ENCODE measurements at regions not wholly inside any gene's neighbourhood (a gene's known extent, or its start where the extent isn't known, plus 50 kb on each side); places are given as distances from the start of the nearest gene placed in this dataset.

DNA sequence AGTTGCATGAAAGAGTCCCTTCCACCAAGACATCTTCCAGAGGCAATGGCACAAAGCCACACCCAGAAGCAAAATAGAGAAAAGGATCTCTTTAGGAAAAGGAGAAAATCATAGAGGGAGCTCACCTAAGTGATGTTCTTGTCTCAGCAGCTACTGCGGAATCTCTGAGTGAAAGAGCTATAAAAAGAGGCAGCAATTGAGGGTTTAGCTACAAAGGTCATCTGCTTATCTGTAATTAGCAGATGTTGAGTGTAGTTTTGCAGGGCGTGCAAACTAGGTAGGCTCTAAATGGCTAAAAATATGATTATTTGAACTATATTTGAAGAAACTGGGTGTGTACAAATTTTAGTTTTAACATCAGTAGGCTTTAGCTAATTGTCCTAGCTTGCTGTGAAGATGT, 276.0 kb downstream of the HS3ST1 start:
- Mint-ChIP-seq H3K36me3 (ENCODE audit: low read depth) (no peaks in the 10 kb centered on the region), H3K27me3 (ENCODE audit: low read depth) (no peaks in the 10 kb centered on the region), H3K9me3 (no peaks in the 10 kb centered on the region), H3K4me1 (peaks cover 21% of the 10 kb centered on the region), H3K27ac (no peak overlapping the region), H3K4me3 (no peak overlapping the region)
- TF ChIP-seq, protein P1, sequence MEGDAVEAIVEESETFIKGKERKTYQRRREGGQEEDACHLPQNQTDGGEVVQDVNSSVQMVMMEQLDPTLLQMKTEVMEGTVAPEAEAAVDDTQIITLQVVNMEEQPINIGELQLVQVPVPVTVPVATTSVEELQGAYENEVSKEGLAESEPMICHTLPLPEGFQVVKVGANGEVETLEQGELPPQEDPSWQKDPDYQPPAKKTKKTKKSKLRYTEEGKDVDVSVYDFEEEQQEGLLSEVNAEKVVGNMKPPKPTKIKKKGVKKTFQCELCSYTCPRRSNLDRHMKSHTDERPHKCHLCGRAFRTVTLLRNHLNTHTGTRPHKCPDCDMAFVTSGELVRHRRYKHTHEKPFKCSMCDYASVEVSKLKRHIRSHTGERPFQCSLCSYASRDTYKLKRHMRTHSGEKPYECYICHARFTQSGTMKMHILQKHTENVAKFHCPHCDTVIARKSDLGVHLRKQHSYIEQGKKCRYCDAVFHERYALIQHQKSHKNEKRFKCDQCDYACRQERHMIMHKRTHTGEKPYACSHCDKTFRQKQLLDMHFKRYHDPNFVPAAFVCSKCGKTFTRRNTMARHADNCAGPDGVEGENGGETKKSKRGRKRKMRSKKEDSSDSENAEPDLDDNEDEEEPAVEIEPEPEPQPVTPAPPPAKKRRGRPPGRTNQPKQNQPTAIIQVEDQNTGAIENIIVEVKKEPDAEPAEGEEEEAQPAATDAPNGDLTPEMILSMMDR (IDR thresholded peaks at IDR 0.05; ENCODE audit: unreplicated experiment in 3 of 3): no peak

DNA sequence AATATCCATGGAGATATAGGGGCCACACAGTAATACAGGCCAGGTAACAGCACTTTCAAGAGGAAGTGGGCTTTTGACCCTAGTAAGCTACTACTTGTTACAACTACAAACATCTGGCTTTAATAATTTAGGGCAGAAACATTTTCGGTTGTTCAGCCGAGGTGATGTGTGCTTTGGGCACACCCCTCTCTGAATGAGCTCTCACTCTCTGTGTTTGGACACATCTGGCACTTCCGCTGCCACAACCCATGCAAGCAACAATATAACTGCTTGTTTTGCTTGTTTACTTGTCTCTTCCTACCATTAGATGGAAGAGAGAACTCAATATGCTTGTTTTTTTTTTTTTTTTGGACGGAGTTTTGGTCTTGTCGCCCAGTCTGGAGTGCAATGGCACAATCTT, 277.2 kb downstream of the HS3ST1 start:
- no peaks in the 10 kb centered on the region for H3K9me3 Mint-ChIP-seq
- peaks cover 21% of the 10 kb centered on the region for H3K4me1 Mint-ChIP-seq
- no peaks in the 10 kb centered on the region for H3K36me3 Mint-ChIP-seq (ENCODE audit: low read depth)
- H3K4me3 Mint-ChIP-seq: no peak overlapping the region
- H3K27ac Mint-ChIP-seq: no peak overlapping the region
- no peaks in the 10 kb centered on the region for H3K27me3 Mint-ChIP-seq (ENCODE audit: low read depth)
- TF ChIP-seq, protein P1 (IDR thresholded peaks at IDR 0.05; ENCODE audit: unreplicated experiment in 3 of 3): no peak

DNA sequence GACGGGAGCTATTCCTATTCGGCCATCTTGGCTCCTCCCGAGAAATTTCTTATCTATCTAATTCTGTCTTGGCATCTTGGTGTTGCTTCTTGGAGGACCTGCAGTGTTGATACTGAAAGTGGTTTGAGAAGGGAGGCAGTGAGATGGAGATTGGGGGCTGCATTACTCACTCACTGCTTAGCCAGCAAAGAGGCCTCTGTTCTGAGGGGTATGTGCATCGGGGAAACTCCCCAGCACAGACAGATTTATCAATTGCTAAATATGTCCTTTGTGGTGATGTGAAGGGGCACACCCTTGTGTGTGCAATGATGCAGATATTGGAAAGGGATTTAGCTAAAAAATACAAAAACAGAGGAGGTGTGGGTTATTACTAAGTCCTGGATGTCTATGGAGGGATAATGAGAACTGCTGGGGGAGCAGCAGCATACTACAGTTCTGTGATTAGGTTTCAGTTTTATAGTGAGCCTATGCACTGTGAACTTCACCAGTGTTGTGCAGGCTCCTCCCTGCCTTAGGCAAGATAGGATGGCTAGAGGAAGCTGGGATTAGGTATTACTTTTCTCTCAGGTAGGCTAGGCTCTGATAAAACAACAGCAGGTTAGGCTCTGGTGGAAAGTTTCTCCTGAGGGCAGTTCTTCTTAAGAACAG, 279.0 kb downstream of the HS3ST1 start:
- TF ChIP-seq, protein P1 (IDR thresholded peaks at IDR 0.05; ENCODE audit: unreplicated experiment in 3 of 3): no peak
- no peaks in the 10 kb centered on the region for H3K9me3 Mint-ChIP-seq
- H3K4me3 Mint-ChIP-seq: no peak overlapping the region
- peak overlapping the region in 1 of 3 experiments; percentile 34 for H3K27ac Mint-ChIP-seq
- no peaks in the 10 kb centered on the region for H3K36me3 Mint-ChIP-seq (ENCODE audit: low read depth)
- no peaks in the 10 kb centered on the region for H3K27me3 Mint-ChIP-seq (ENCODE audit: low read depth)
- peaks cover 10% of the 10 kb centered on the region for H3K4me1 Mint-ChIP-seq

DNA sequence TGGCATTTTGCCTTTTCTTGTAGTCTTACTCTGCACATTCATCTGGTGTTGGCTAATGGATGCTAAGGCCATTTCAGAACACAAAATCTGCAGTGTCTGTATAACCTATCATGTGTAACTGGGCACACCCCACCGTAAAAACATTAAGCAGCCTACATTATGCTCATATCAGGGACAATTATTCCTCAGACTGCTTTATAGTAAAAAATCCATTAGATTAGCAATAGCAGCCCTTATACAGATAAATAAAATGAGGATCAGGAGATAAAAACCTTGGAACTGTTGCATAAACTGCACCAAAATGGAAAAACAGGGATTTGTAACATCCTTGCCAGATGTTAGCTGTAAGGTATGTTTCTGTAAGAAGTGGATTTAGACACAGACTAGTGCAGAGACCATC, 288.8 kb downstream of the HS3ST1 start:
- H3K27me3 Mint-ChIP-seq (ENCODE audit: low read depth): peaks cover 4% of the 10 kb centered on the region
- TF ChIP-seq, protein P1 (IDR thresholded peaks at IDR 0.05; ENCODE audit: unreplicated experiment in 3 of 3): no peak
- H3K27ac Mint-ChIP-seq: no peak overlapping the region
- H3K36me3 Mint-ChIP-seq (ENCODE audit: low read depth): no peaks in the 10 kb centered on the region
- H3K4me3 Mint-ChIP-seq: no peak overlapping the region
- no peaks in the 10 kb centered on the region for H3K4me1 Mint-ChIP-seq
- peaks cover 7% of the 10 kb centered on the region for H3K9me3 Mint-ChIP-seq

DNA sequence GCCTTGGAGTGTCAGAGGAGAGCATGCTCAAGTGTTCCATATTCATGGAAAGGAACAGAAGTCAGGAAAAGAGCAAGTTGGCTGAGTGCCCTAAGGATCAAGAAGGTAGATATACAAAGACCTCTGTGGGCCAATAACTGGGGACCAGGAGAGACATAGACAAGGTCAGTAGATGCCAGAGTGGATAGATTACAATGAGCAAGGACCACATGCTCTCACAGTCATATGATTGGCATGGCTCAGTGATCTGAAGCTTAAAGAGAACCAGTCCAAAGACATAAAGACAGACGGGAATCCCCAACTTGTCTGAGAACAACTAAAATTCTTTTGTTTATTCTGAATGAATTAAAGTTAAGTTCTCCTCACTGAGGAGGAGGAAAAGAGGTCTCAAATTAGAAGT, 289.7 kb downstream of the HS3ST1 start:
- Mint-ChIP-seq H3K4me1 (no peaks in the 10 kb centered on the region), H3K27me3 (ENCODE audit: low read depth) (peaks cover 4% of the 10 kb centered on the region)

DNA sequence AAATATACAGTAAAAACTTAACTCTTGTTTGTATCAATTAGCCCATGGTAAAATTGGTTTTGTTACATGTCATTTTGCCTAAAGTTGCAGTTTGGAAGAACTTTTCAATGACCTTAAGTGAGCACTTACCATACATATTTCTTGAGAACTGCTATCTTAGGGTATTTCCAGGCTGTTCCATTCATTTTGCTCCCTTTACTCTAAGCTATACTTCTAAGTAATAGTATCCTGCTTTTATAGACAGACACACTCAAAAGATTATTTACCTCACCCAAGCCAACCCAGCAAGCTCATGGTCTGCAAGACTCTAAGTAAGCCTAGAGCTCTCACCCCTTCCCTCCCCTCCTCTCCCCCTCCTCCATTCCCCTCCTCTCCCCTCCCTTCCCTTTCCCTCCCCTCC, 294.0 kb downstream of the HS3ST1 start:
- Mint-ChIP-seq H3K27ac (no peak overlapping the region), H3K9me3 (peaks cover 6% of the 10 kb centered on the region), H3K36me3 (ENCODE audit: low read depth) (no peaks in the 10 kb centered on the region), H3K4me1 (no peaks in the 10 kb centered on the region), H3K4me3 (no peak overlapping the region), H3K27me3 (ENCODE audit: low read depth) (no peaks in the 10 kb centered on the region)
- TF ChIP-seq, protein P1 (IDR thresholded peaks at IDR 0.05; ENCODE audit: unreplicated experiment in 3 of 3): no peak

More for the DNA sequence above, 289.7 kb downstream of the HS3ST1 start:
- TF ChIP-seq, protein P1 (IDR thresholded peaks at IDR 0.05; ENCODE audit: unreplicated experiment in 3 of 3): no peak
- Mint-ChIP-seq H3K27ac (no peak overlapping the region), H3K4me3 (no peak overlapping the region), H3K36me3 (ENCODE audit: low read depth) (no peaks in the 10 kb centered on the region), H3K9me3 (peaks cover 7% of the 10 kb centered on the region)
